ENCODE measurements at regions not wholly inside any gene's neighbourhood (a gene's known extent, or its start where the extent isn't known, plus 50 kb on each side); places are given as distances from the start of the nearest gene placed in this dataset.

DNA sequence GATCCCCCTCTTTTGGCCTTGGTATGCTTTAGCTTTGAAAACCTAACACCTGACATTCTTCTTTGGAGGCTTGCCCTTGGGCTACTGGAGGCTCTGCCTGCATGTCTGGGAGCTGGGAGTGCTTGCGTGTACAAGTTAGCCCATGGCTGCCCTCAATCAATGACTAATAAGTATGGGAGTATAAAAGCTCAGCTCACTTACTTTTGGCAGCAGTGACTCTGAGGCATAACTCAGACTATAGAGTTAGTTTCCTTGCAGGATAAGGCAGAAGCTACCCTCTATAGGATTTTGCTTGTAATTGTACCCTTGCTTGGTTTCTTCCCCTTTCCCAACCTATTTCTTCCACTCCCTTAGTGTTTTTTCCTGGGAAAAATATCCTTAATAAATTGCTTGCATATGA lies 247.9 kb downstream of the PPP1R2C start:
- TF ChIP-seq CTCF (IDR thresholded peaks at IDR 0.05; ENCODE audit: low read depth, low read length, missing control alignments): no peak
- DNase-seq (ENCODE audit: extremely low read depth, low read depth): no peak
- no peak overlapping the region for H3K4me3 ChIP-seq (replicated peaks; ENCODE audit: low read depth, low read length)

- DNase-seq (ENCODE audit: extremely low read depth, low read depth): peak; percentile 5
- no peak for TF ChIP-seq CTCF (IDR thresholded peaks at IDR 0.05; ENCODE audit: low read depth, low read length, missing control alignments)
- no peak overlapping the region for H3K4me3 ChIP-seq (replicated peaks; ENCODE audit: low read depth, low read length)
Measured at GRCh38 chrX:42524379-42524778, 253.6 kb downstream of the PPP1R2C start.

- H3K4me3 ChIP-seq (replicated peaks; ENCODE audit: low read depth, low read length): no peak overlapping the region
- peak; percentile 9 for DNase-seq (ENCODE audit: extremely low read depth, low read depth)
- TF ChIP-seq CTCF (IDR thresholded peaks at IDR 0.05; ENCODE audit: low read depth, low read length, missing control alignments): peak; percentile 11
Measured at GRCh38 chrX:42519666-42520231, 258.2 kb downstream of the PPP1R2C start.

DNA sequence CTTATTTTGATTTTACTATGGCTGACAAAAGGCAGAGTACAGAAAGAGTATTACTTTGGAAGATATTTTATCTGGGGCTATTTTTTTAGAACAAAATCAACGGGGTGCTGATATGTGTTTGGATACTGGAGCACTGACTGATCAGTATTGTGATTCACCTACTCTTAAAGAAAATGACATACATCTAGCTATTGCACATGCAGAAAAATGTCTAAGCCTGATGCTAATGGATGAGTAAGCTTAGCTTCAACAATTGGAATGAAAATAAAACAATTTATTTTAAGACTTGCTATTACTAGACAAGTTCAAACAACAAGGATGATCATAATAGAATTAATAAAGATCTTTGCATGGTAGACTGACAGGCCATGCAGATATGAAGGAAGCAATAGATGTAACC lies 262.0 kb downstream of the PPP1R2C start:
- TF ChIP-seq CTCF (IDR thresholded peaks at IDR 0.05; ENCODE audit: low read depth, low read length, missing control alignments): no peak
- no peak overlapping the region for H3K4me3 ChIP-seq (replicated peaks; ENCODE audit: low read depth, low read length)
- DNase-seq (ENCODE audit: extremely low read depth, low read depth): no peak

DNA sequence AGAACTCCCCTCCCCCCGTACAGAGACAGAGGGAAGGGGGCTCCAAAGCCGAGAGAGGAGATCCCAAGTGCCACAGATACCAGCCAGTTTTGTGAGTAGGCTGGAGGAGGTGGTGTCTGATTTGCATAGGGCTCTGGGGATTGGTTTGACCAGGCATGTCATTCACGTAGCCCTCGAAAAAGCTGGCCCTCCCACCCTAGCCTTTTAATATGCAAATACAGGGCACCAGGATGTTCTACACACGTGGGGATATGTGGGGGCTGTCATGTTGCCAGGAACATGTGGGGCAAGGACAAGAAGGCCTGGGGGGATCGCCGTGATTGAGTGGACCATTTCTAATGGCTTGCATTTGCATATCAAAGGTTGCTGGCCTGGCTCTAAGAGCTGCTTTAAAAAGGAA lies 272.9 kb downstream of the PPP1R2C start:
- DNase-seq (ENCODE audit: extremely low read depth, low read depth): no peak
- no peak overlapping the region for H3K4me3 ChIP-seq (replicated peaks; ENCODE audit: low read depth, low read length)
- no peak for TF ChIP-seq CTCF (IDR thresholded peaks at IDR 0.05; ENCODE audit: low read depth, low read length, missing control alignments)

DNA sequence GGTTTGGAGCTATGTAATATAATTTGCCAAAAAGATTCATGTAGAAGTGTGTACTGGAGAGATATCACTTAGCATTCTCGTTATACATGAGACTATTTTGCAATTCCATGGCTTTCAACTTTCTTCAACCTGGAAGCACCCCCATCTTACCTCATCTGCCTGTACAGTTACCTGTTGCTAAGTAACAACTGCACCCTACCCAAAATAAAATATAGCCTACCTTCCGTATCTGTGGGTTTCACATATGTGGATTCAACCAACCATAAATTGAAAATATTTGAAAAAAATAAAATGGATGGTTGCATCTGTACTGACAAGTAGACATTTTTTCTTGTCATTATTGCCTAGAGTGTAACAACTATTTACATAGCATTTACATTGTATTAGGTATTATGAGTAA lies 278.3 kb downstream of the PPP1R2C start:
- H3K4me3 ChIP-seq (replicated peaks; ENCODE audit: low read depth, low read length): no peak overlapping the region
- DNase-seq (ENCODE audit: extremely low read depth, low read depth): no peak
- TF ChIP-seq CTCF (IDR thresholded peaks at IDR 0.05; ENCODE audit: low read depth, low read length, missing control alignments): no peak

GRCh38 chrX:42497356-42497755 lies 280.6 kb downstream of the PPP1R2C start:
- DNase-seq (ENCODE audit: extremely low read depth, low read depth): no peak
- H3K4me3 ChIP-seq (replicated peaks; ENCODE audit: low read depth, low read length): no peak overlapping the region
- no peak for TF ChIP-seq CTCF (IDR thresholded peaks at IDR 0.05; ENCODE audit: low read depth, low read length, missing control alignments)
